Left colon (tissue), 2 donors: ENCODE measurements at regions not wholly inside any gene's neighbourhood (a gene's known extent, or its start where the extent isn't known, plus 50 kb on each side); places are given as distances from the start of the nearest gene placed in this dataset.

Experiments used
- ATAC-seq: fragments of 200-7000 bp; cut with Tn5 transposase; one replicate; pipeline ENCODE4 v1.9.1; 2020; ENCODE audit warnings: mild to moderate bottlenecking, moderate library complexity
- DNase-seq, 2 donors: peaks; one replicate each; pipeline ENCODE4 v3.0.0-alpha.2; 2020
- intact Hi-C, 2 donors: fragments of 100-400 bp; cut with DNase I in 1 of 2; cut with micrococcal nuclease in 1 of 2; formaldehyde crosslinking; loops; one replicate each; pipeline versions ENCODE4 v1.11.2 to v1.14.0; 2022; cut with DNase I, micrococcal nuclease
- donor health status: DM: no; HTN: no; CAD: no.
- donor health status: DM: yes; HTN: yes; CAD: no.

GRCh38 chr2:133948610-133949290 lies 305.1 kb upstream of the MGAT5 start:
- intact Hi-C loops = no loop called here
- DNase-seq = no peak
- ATAC-seq = no peak

GRCh38 chr2:133949595-133949994 lies 304.3 kb upstream of the MGAT5 start:
- intact Hi-C loops = no loop called here
- ATAC-seq (no peak), DNase-seq (no peak)

- ATAC-seq (no peak), DNase-seq (no peak)
- intact Hi-C loops = no loop called here
These were observed 302.7 kb upstream of the MGAT5 start for GRCh38 chr2:133951209-133951608.

GRCh38 chr2:133952420-133952819 lies 301.5 kb upstream of the MGAT5 start:
- DNase-seq = no peak
- intact Hi-C loops = no loop called here
- no peak for ATAC-seq

- DNase-seq = no peak
- intact Hi-C loops = no loop called here
- ATAC-seq = no peak
These were observed 301.0 kb upstream of the MGAT5 start for GRCh38 chr2:133952896-133953295.

- ATAC-seq = no peak
- intact Hi-C loops = no loop called here
- DNase-seq = peak in 1 of 2 donors; percentile 25
These were observed 300.3 kb upstream of the MGAT5 start for GRCh38 chr2:133953524-133953923.

GRCh38 chr2:133954636-133955035 lies 299.2 kb upstream of the MGAT5 start:
- intact Hi-C loops = no loop called here
- no peak for DNase-seq
- no peak for ATAC-seq

- intact Hi-C loops = no loop called here
- ATAC-seq (no peak), DNase-seq (no peak)
These were observed 298.7 kb upstream of the MGAT5 start for GRCh38 chr2:133955169-133955568.

GRCh38 chr2:133956434-133956935 lies 297.4 kb upstream of the MGAT5 start:
- intact Hi-C loops = no loop called here
- DNase-seq (no peak), ATAC-seq (no peak)

- DNase-seq = no peak
- intact Hi-C loops = no loop called here
- ATAC-seq = no peak
These were observed 296.0 kb upstream of the MGAT5 start for GRCh38 chr2:133957724-133958480.

GRCh38 chr2:133959066-133959465 lies 294.8 kb upstream of the MGAT5 start:
- intact Hi-C loops = no loop called here
- ATAC-seq (no peak), DNase-seq (no peak)

- DNase-seq = no peak
- ATAC-seq = no peak
- intact Hi-C loops = no loop called here
These were observed 287.1 kb upstream of the MGAT5 start for GRCh38 chr2:133966720-133967304.

GRCh38 chr2:133967326-133967725 lies 286.5 kb upstream of the MGAT5 start:
- no peak for ATAC-seq
- DNase-seq = no peak
- intact Hi-C loops = no loop called here

- intact Hi-C loops = no loop called here
- no peak for ATAC-seq
- no peak for DNase-seq
These were observed 285.4 kb upstream of the MGAT5 start for GRCh38 chr2:133968446-133968845.

- ATAC-seq (no peak), DNase-seq (no peak)
- intact Hi-C loops = no loop called here
These were observed 283.2 kb upstream of the MGAT5 start for GRCh38 chr2:133970641-133971040.

- ATAC-seq (no peak), DNase-seq (no peak)
- intact Hi-C loops = no loop called here
These were observed 281.6 kb upstream of the MGAT5 start for GRCh38 chr2:133972297-133972696.

GRCh38 chr2:133972786-133973185 lies 281.1 kb upstream of the MGAT5 start:
- intact Hi-C loops = no loop called here
- ATAC-seq (no peak), DNase-seq (no peak)

GRCh38 chr2:133974353-133974752 lies 279.5 kb upstream of the MGAT5 start:
- intact Hi-C loops = no loop called here
- DNase-seq = no peak
- no peak for ATAC-seq

- intact Hi-C loops = no loop called here
- DNase-seq (no peak), ATAC-seq (no peak)
These were observed 278.7 kb upstream of the MGAT5 start for GRCh38 chr2:133975135-133975534.
